ENCODE measurements at regions not wholly inside any gene's neighbourhood (a gene's known extent, or its start where the extent isn't known, plus 50 kb on each side); places are given as distances from the start of the nearest gene placed in this dataset.

DNA sequence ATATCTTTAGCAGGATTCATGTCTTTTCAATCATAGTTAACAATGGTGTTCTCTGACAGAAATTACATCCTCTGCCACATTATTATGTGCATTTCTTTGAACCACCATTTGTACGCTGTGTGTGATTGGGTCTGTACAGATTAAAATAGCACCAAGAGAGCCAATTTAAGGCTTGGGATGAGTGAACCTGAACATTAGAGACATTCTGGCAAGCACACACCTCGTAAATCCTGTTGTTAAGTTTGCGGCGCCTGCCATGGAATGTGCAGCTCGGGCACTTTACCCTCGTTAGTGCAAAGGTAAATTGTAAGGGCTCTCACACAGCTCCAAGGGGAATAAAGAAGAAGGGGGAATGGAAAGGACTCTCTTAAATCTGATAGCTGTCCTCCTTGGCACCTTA, 482.4 kb upstream of the DPPA4 start:
- Histone ChIP-seq H3K9me3 (no peaks in the 10 kb centered on the region), H3K27me3 (no peaks in the 10 kb centered on the region), H3K4me1 (no peaks in the 10 kb centered on the region), H3K4me3 (ENCODE audit: low read depth, low read length) (no peak overlapping the region), H3K36me3 (no peaks in the 10 kb centered on the region)
- no peak for DNase-seq
- TF ChIP-seq, protein P1, sequence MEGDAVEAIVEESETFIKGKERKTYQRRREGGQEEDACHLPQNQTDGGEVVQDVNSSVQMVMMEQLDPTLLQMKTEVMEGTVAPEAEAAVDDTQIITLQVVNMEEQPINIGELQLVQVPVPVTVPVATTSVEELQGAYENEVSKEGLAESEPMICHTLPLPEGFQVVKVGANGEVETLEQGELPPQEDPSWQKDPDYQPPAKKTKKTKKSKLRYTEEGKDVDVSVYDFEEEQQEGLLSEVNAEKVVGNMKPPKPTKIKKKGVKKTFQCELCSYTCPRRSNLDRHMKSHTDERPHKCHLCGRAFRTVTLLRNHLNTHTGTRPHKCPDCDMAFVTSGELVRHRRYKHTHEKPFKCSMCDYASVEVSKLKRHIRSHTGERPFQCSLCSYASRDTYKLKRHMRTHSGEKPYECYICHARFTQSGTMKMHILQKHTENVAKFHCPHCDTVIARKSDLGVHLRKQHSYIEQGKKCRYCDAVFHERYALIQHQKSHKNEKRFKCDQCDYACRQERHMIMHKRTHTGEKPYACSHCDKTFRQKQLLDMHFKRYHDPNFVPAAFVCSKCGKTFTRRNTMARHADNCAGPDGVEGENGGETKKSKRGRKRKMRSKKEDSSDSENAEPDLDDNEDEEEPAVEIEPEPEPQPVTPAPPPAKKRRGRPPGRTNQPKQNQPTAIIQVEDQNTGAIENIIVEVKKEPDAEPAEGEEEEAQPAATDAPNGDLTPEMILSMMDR (IDR thresholded peaks at IDR 0.05; ENCODE audit: low read depth, low read length): no peak

DNA sequence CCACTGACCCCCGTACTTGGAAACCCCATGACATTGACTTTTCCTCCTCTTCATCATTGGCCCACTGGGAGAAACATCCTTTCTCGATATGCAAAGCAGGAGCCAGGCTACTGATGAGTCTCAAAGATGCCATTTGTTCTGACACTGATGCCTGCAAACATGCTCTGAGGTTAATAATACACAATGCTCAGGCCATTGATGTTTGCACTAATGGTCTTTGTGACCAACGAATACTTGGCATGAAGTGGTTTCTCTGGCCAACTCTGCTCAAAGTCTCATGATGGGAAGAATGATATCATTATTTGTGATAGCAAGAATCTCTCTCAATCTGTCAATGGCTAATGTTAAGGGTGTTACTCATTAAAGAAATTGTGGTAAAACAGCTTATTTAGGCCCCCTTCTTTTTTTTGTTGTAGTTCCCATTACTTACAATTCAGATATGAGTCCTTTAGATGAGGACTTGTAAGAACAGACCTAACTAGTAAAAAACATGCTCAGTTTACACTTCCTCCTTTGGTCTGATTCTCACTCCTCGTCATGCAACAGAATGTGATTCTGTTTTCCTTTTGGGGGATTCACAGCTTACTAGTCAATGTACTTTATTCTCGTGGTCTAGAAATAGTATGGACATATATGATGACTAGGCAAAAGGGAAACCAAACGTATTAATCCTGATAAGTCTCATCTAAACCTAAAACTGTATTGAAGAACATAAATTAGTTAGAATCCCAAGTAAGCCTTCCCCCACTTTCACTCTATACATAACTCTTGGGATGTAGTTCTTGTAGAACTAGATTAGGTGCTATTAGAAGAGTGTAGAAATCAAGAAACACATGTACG, 488.8 kb upstream of the DPPA4 start:
- Histone ChIP-seq H3K27me3 (no peaks in the 10 kb centered on the region), H3K9me3 (no peaks in the 10 kb centered on the region), H3K4me1 (no peaks in the 10 kb centered on the region), H3K4me3 (ENCODE audit: low read depth, low read length) (no peak overlapping the region), H3K36me3 (no peaks in the 10 kb centered on the region)
- DNase-seq: no peak
- TF ChIP-seq, protein P1 (IDR thresholded peaks at IDR 0.05; ENCODE audit: low read depth, low read length): no peak

DNA sequence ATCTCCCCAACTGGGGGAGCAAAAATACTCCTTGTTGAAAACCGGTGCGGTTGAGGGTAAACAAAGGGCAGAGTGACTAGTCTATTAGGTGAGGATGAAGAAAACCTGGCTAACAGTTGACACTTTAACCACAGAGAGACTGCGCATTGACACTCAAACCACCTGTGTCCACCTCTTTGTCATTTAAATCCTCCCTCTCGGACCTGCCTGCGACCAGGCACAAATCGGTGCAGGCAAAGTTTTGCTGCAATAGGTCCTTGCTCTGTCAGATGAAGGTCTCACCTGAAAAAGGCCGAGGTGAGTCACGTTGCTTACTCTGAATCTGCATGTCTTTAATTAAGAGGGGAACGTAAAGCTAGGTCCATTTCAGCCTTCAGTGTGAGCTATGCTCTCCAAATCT, 494.1 kb upstream of the DPPA4 start:
- Histone ChIP-seq H3K4me3 (ENCODE audit: low read depth, low read length) (no peak overlapping the region), H3K9me3 (no peaks in the 10 kb centered on the region), H3K36me3 (no peaks in the 10 kb centered on the region), H3K27me3 (no peaks in the 10 kb centered on the region), H3K4me1 (no peaks in the 10 kb centered on the region)
- DNase-seq: no peak
- TF ChIP-seq, protein P1 (IDR thresholded peaks at IDR 0.05; ENCODE audit: low read depth, low read length): no peak

DNA sequence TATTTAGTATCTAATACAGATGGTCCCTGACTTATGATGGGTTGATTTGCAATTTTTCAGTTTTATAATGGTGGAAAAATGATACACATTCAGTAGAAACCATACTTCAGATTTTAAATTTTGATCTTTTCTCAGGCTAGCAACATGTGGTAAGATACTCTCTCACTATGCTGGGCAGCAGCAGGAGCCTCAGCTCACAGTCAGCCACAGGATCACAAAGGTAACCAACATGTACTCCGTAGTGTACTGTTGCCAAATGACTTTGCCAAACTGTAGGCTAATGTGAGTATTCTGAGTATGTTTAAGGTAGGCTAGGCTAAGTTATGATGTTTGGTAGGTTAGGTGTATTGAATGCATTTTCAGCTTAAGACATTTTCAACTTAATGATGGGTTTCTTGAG, 498.6 kb upstream of the DPPA4 start:
- TF ChIP-seq, protein P1 (IDR thresholded peaks at IDR 0.05; ENCODE audit: low read depth, low read length): no peak
- H3K4me1 ChIP-seq: no peaks in the 10 kb centered on the region
- no peaks in the 10 kb centered on the region for H3K36me3 ChIP-seq
- no peak for DNase-seq
- H3K9me3 ChIP-seq: no peaks in the 10 kb centered on the region
- no peak overlapping the region for H3K4me3 ChIP-seq (ENCODE audit: low read depth, low read length)
- no peaks in the 10 kb centered on the region for H3K27me3 ChIP-seq

DNA sequence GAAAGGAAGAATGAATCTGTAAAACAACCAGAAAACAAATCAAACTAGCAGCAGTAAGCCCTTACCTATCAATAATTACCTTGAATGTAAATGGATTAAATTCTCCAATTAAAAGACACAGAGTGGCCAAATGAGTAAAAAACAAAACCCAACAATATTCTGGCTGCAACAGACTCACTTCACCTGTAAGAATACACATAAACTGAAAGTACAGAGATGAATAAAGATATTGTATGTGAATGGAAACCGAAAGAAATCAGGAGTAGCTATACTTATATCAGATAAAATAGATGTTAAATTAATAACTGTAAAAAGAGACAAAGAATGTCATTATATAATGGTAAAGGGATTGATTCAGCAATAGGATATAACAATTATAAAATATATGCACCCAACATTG, 514.5 kb upstream of the DPPA4 start:
- H3K27me3 ChIP-seq: no peaks in the 10 kb centered on the region
- H3K4me3 ChIP-seq (ENCODE audit: low read depth, low read length): no peak overlapping the region
- no peaks in the 10 kb centered on the region for H3K36me3 ChIP-seq
- no peaks in the 10 kb centered on the region for H3K9me3 ChIP-seq
- no peak for DNase-seq
- no peaks in the 10 kb centered on the region for H3K4me1 ChIP-seq
- TF ChIP-seq, protein P1 (IDR thresholded peaks at IDR 0.05; ENCODE audit: low read depth, low read length): no peak

DNA sequence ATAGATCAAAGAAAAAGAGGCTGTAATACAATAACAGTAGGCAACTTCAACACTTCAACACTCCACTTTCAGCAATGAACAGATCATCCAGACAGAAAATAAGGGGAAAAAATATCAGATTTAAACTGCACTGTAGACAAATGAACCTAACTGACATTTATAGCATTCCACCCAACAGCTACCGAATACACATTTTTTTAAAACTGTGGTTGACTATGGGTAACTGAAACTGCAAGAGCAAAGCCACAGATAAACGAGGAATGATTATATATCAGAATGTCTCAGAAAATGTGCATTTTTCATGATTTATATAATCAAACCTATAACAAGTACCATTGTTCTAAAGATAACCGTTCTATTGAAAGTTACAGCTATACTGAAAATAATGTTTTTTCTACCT, 514.9 kb upstream of the DPPA4 start:
- no peak overlapping the region for H3K4me3 ChIP-seq (ENCODE audit: low read depth, low read length)
- H3K27me3 ChIP-seq: no peaks in the 10 kb centered on the region
- DNase-seq: no peak
- no peaks in the 10 kb centered on the region for H3K36me3 ChIP-seq
- no peaks in the 10 kb centered on the region for H3K9me3 ChIP-seq
- no peaks in the 10 kb centered on the region for H3K4me1 ChIP-seq
- TF ChIP-seq, protein P1 (IDR thresholded peaks at IDR 0.05; ENCODE audit: low read depth, low read length): no peak

All from BE2C (cell line).